Esophagus muscularis mucosa (tissue), 4 donors: ENCODE measurements at regions not wholly inside any gene's neighbourhood (a gene's known extent, or its start where the extent isn't known, plus 50 kb on each side); places are given as distances from the start of the nearest gene placed in this dataset.

Experiments
- DNase-seq: peaks from one replicate; pipeline ENCODE4 v3.0.0-alpha.2; 2017; ENCODE audit errors: extremely low spot score
- H3K27ac ChIP-seq, 4 donors: fragments of 200-600 bp; sonication (generic); replicated peaks in 1 of 4; 1 replicate in 3 of 4; 2 replicates in 1 of 4; pipeline ENCODE4 v1.5.1; 2016 to 2019; ENCODE audit warnings: mild to moderate bottlenecking in 1 of 4
- H3K27me3 ChIP-seq, 4 donors: fragments of 200-600 bp; sonication (generic); one replicate each; pipeline versions ENCODE4 v1.5.1 to v1.6.0; 2016 to 2019
- H3K36me3 ChIP-seq, 4 donors: fragments of 200-600 bp; sonication (generic); one replicate each; pipeline ENCODE4 v1.5.1; 2016 to 2019
- H3K4me1 ChIP-seq, 4 donors: fragments of 200-600 bp; sonication (generic); one replicate each; pipeline ENCODE4 v1.5.1; 2016 to 2019
- H3K4me3 ChIP-seq, 4 donors: fragments of 200-600 bp; sonication (generic); 1 replicate in 2 of 4; 2 replicates in 2 of 4; pipeline ENCODE4 v1.5.1; 2016 to 2019; ENCODE audit warnings: mild to moderate bottlenecking in 4 of 4, moderate library complexity in 1 of 4
- H3K9me3 ChIP-seq, 4 donors: fragments of 200-600 bp; sonication (generic); 1 replicate in 3 of 4; 2 replicates in 1 of 4; pipeline ENCODE4 v1.5.1; 2016 to 2019
- EP300 ChIP-seq: sonication (generic); formaldehyde crosslinking; IDR thresholded peaks from one replicate; pipeline ENCODE4 v1.6.1; 2017; ENCODE audit warnings: antibody characterized with exemption
- POLR2A ChIP-seq: fragments of 450-650 bp; IDR thresholded peaks from one replicate; pipeline ENCODE4 v1.6.1; 2017; ENCODE audit warnings: antibody characterized with exemption, moderate library complexity, mild to moderate bottlenecking, low read depth
- POLR2AphosphoS5 ChIP-seq, 2 donors: sonication (generic); formaldehyde crosslinking; IDR thresholded peaks; one replicate each; pipeline ENCODE4 v1.6.1; 2017; ENCODE audit warnings: antibody characterized with exemption in 2 of 2
- WGBS: methylation state at CpG from one replicate; pipeline ENCODE4 v1.1.5; 2018; 5-methylcytosine and 5-hydroxymethylcytosine counted together
- intact Hi-C: fragments of 100-400 bp; cut with DNase I; formaldehyde crosslinking; loops from one replicate; pipeline ENCODE4 v1.15.1; 2023
- TF ChIP-seq, protein P1 (sequence below), 3 experiments: fragments of 200-600 bp in 2 of 3; fragments of 450-650 bp in 1 of 3; sonication (generic) in 2 of 3; IDR thresholded peaks; one replicate each; pipeline ENCODE4 v1.5.1; 2017 to 2019; ENCODE audit warnings: antibody characterized with exemption in 3 of 3, mild to moderate bottlenecking in 2 of 3, moderate library complexity in 1 of 3

- 92% methylated on average over 4 of the region's 4 CpGs for WGBS
- TF ChIP-seq POLR2A (no peak), POLR2AphosphoS5 (IDR thresholded peaks at IDR 0.05) (no peak), EP300 (no peak)
- TF ChIP-seq, protein P1, sequence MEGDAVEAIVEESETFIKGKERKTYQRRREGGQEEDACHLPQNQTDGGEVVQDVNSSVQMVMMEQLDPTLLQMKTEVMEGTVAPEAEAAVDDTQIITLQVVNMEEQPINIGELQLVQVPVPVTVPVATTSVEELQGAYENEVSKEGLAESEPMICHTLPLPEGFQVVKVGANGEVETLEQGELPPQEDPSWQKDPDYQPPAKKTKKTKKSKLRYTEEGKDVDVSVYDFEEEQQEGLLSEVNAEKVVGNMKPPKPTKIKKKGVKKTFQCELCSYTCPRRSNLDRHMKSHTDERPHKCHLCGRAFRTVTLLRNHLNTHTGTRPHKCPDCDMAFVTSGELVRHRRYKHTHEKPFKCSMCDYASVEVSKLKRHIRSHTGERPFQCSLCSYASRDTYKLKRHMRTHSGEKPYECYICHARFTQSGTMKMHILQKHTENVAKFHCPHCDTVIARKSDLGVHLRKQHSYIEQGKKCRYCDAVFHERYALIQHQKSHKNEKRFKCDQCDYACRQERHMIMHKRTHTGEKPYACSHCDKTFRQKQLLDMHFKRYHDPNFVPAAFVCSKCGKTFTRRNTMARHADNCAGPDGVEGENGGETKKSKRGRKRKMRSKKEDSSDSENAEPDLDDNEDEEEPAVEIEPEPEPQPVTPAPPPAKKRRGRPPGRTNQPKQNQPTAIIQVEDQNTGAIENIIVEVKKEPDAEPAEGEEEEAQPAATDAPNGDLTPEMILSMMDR (IDR thresholded peaks at IDR 0.05): no peak
- no peak overlapping the region for H3K27ac ChIP-seq
- intact Hi-C loops: no loop called here
- H3K4me3 ChIP-seq: no peak overlapping the region
- no peaks in the 10 kb centered on the region for H3K9me3 ChIP-seq
- peaks cover 0 to 17% (median 0%) of the 10 kb centered on the region in 4 donors for H3K4me1 ChIP-seq
- DNase-seq: no peak
- no peaks in the 10 kb centered on the region for H3K36me3 ChIP-seq
- no peaks in the 10 kb centered on the region for H3K27me3 ChIP-seq
These were observed 120.6 kb upstream of the PAQR3 start for GRCh38 chr4:79059631-79060399.

- H3K36me3 ChIP-seq: no peaks in the 10 kb centered on the region
- H3K27me3 ChIP-seq: no peaks in the 10 kb centered on the region
- H3K27ac ChIP-seq: no peak overlapping the region
- DNase-seq: no peak
- no peak overlapping the region for H3K4me3 ChIP-seq
- TF ChIP-seq POLR2A (no peak), POLR2AphosphoS5 (IDR thresholded peaks at IDR 0.05) (no peak), EP300 (no peak)
- TF ChIP-seq, protein P1 (IDR thresholded peaks at IDR 0.05): no peak
- H3K4me1 ChIP-seq: peaks cover 0 to 8% (median 0%) of the 10 kb centered on the region in 4 donors
- no peaks in the 10 kb centered on the region for H3K9me3 ChIP-seq
- WGBS: 91% methylated on average over 2 of the region's 2 CpGs
- intact Hi-C loops: no loop called here
These were observed 118.5 kb upstream of the PAQR3 start for GRCh38 chr4:79057772-79058171.

DNA sequence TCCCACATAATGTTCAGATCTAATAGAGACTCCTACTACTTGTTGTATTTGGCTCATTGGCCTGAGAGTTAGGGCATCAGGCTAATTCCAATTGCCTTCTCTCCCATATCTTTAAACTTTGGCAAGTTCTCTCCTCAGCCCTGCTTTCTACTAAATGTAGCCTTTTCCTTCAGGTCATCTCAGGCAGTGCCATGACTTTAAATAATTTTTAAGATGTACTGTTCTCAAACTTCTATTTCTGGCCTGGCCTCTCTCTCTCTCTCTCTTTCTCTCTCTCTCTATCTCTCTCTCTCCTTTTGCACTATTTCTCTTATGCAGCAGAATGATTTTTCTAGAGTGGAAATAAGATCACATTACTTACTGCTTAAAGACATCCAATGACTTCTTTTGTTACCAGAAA is 114.5 kb upstream of the PAQR3 start:
- H3K4me3 ChIP-seq: no peak overlapping the region
- H3K36me3 ChIP-seq: no peaks in the 10 kb centered on the region
- no peaks in the 10 kb centered on the region for H3K27me3 ChIP-seq
- no peak overlapping the region for H3K27ac ChIP-seq
- TF ChIP-seq EP300: no peak
- TF ChIP-seq POLR2A: no peak
- TF ChIP-seq, protein P1 (IDR thresholded peaks at IDR 0.05): no peak
- no peak for TF ChIP-seq POLR2AphosphoS5 (IDR thresholded peaks at IDR 0.05)
- H3K9me3 ChIP-seq: no peaks in the 10 kb centered on the region
- DNase-seq: no peak
- intact Hi-C loops: no loop called here
- peaks cover 0 to 23% (median 10%) of the 10 kb centered on the region in 4 donors for H3K4me1 ChIP-seq

DNA sequence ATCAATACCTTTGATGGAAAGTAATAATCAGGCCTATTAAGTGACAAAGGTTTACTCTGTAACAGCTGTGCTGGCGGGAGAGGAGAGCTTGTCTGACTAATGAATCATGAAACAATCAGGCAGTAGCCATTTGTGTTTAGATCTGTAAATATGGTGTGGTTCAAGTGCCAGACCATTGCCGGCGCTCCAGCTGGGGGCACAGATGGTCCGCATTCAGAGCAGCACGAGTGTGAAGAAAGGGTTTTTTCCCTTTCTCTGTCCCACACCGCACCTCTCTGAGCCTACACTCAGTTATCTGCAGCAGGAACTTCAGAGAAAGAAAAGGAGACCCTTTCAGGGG is 111.3 kb upstream of the PAQR3 start:
- Histone ChIP-seq H3K27ac (peak overlapping the region in 2 of 4 donors; percentile 0 to 2), H3K9me3 (no peaks in the 10 kb centered on the region), H3K4me1 (peaks cover 7 to 53% (median 38%) of the 10 kb centered on the region in 4 donors), H3K36me3 (no peaks in the 10 kb centered on the region), H3K4me3 (no peak overlapping the region), H3K27me3 (no peaks in the 10 kb centered on the region)
- 84% methylated on average over 6 of the region's 6 CpGs for WGBS
- intact Hi-C loops: no loop called here
- DNase-seq: no peak
- TF ChIP-seq POLR2A (no peak), POLR2AphosphoS5 (IDR thresholded peaks at IDR 0.05) (no peak), EP300 (no peak)
- TF ChIP-seq, protein P1 (IDR thresholded peaks at IDR 0.05): no peak
